ENCODE measurements at regions not wholly inside any gene's neighbourhood (a gene's known extent, or its start where the extent isn't known, plus 50 kb on each side); places are given as distances from the start of the nearest gene placed in this dataset.

- H3K27me3 ChIP-seq (ENCODE audit: control insufficient read depth, insufficient read depth, low read length) = no peaks in the 10 kb centered on the region
- no peaks in the 10 kb centered on the region for H3K36me3 ChIP-seq (ENCODE audit: control insufficient read depth, insufficient read depth, low read length)
- no peak for TF ChIP-seq CTCF (IDR thresholded peaks at IDR 0.05; ENCODE audit: insufficient read depth, low read length, poor library complexity, severe bottlenecking)
- DNase-seq (ENCODE audit: low read depth) = no peak
- no peak overlapping the region for H3K4me3 ChIP-seq (ENCODE audit: low read depth, low read length)
Observed at GRCh38 chr2:173472112-173472511, 117.4 kb downstream of the CDCA7 start.

GRCh38 chr2:173483137-173483536 is 128.5 kb downstream of the CDCA7 start:
- no peaks in the 10 kb centered on the region for H3K27me3 ChIP-seq (ENCODE audit: control insufficient read depth, insufficient read depth, low read length)

GRCh38 chr2:173488861-173489260 is 134.2 kb downstream of the CDCA7 start:
- TF ChIP-seq CTCF (IDR thresholded peaks at IDR 0.05; ENCODE audit: insufficient read depth, low read length, poor library complexity, severe bottlenecking) = no peak
- DNase-seq (ENCODE audit: low read depth) = no peak
- H3K36me3 ChIP-seq (ENCODE audit: control insufficient read depth, insufficient read depth, low read length) = no peaks in the 10 kb centered on the region

More at GRCh38 chr2:173483137-173483536, 128.5 kb downstream of the CDCA7 start:
- DNase-seq (ENCODE audit: low read depth) = no peak
- TF ChIP-seq CTCF (IDR thresholded peaks at IDR 0.05; ENCODE audit: insufficient read depth, low read length, poor library complexity, severe bottlenecking) = no peak
- no peaks in the 10 kb centered on the region for H3K36me3 ChIP-seq (ENCODE audit: control insufficient read depth, insufficient read depth, low read length)
- no peak overlapping the region for H3K4me3 ChIP-seq (ENCODE audit: low read depth, low read length)

GRCh38 chr2:173491418-173491817 is 136.7 kb downstream of the CDCA7 start:
- no peak overlapping the region for H3K4me3 ChIP-seq (ENCODE audit: low read depth, low read length)
- DNase-seq (ENCODE audit: low read depth) = no peak
- H3K36me3 ChIP-seq (ENCODE audit: control insufficient read depth, insufficient read depth, low read length) = no peaks in the 10 kb centered on the region
- no peaks in the 10 kb centered on the region for H3K27me3 ChIP-seq (ENCODE audit: control insufficient read depth, insufficient read depth, low read length)
- no peak for TF ChIP-seq CTCF (IDR thresholded peaks at IDR 0.05; ENCODE audit: insufficient read depth, low read length, poor library complexity, severe bottlenecking)

More at GRCh38 chr2:173488861-173489260, 134.2 kb downstream of the CDCA7 start:
- Histone ChIP-seq H3K27me3 (ENCODE audit: control insufficient read depth, insufficient read depth, low read length) (no peaks in the 10 kb centered on the region), H3K4me3 (ENCODE audit: low read depth, low read length) (no peak overlapping the region)

- TF ChIP-seq CTCF (IDR thresholded peaks at IDR 0.05; ENCODE audit: insufficient read depth, low read length, poor library complexity, severe bottlenecking) = no peak
- DNase-seq (ENCODE audit: low read depth) = no peak
- H3K27me3 ChIP-seq (ENCODE audit: control insufficient read depth, insufficient read depth, low read length) = no peaks in the 10 kb centered on the region
- no peaks in the 10 kb centered on the region for H3K36me3 ChIP-seq (ENCODE audit: control insufficient read depth, insufficient read depth, low read length)
- no peak overlapping the region for H3K4me3 ChIP-seq (ENCODE audit: low read depth, low read length)
Observed at GRCh38 chr2:173493874-173494273, 139.2 kb downstream of the CDCA7 start.

GRCh38 chr2:173496746-173497145 is 142.1 kb downstream of the CDCA7 start:
- Histone ChIP-seq H3K4me3 (ENCODE audit: low read depth, low read length) (no peak overlapping the region), H3K27me3 (ENCODE audit: control insufficient read depth, insufficient read depth, low read length) (no peaks in the 10 kb centered on the region), H3K36me3 (ENCODE audit: control insufficient read depth, insufficient read depth, low read length) (no peaks in the 10 kb centered on the region)
- TF ChIP-seq CTCF (IDR thresholded peaks at IDR 0.05; ENCODE audit: insufficient read depth, low read length, poor library complexity, severe bottlenecking) = no peak
- peak; percentile 10 for DNase-seq (ENCODE audit: low read depth)
